GM10266 (cell line): ENCODE measurements at regions not wholly inside any gene's neighbourhood (a gene's known extent, or its start where the extent isn't known, plus 50 kb on each side); places are given as distances from the start of the nearest gene placed in this dataset.

Experiments
- DNase-seq: peaks from one replicate; pipeline ENCODE4 v3.0.0; 2012; ENCODE audit errors: extremely low spot score
- TF ChIP-seq, protein P1 (sequence below): IDR thresholded peaks from 2 replicates; pipeline ENCODE4 v1.5.1; 2012; ENCODE audit warnings: mild to moderate bottlenecking, low read depth; ENCODE audit not compliant: control insufficient read depth, insufficient read depth; ENCODE audit errors: missing control alignments

DNA sequence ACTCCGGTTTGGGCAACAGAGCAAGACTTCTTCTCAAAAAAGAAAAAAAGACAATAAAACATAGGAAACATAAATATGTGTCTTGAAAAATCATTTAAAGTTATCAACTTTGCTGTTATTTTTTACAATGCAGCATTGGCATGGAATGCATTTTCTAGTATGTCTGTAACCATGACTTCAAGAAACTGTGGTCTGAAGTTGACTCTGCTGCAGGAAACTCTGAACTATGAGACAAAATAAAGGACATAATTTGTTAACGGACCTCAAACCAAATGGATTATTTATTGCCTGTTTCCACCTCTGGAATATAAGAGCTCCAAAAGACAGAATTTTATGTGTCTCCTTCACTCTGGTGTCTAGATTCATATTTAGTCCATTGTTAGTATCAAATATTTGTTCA is 79.1 kb downstream of the TRIB2 start:
- TF ChIP-seq, protein P1, sequence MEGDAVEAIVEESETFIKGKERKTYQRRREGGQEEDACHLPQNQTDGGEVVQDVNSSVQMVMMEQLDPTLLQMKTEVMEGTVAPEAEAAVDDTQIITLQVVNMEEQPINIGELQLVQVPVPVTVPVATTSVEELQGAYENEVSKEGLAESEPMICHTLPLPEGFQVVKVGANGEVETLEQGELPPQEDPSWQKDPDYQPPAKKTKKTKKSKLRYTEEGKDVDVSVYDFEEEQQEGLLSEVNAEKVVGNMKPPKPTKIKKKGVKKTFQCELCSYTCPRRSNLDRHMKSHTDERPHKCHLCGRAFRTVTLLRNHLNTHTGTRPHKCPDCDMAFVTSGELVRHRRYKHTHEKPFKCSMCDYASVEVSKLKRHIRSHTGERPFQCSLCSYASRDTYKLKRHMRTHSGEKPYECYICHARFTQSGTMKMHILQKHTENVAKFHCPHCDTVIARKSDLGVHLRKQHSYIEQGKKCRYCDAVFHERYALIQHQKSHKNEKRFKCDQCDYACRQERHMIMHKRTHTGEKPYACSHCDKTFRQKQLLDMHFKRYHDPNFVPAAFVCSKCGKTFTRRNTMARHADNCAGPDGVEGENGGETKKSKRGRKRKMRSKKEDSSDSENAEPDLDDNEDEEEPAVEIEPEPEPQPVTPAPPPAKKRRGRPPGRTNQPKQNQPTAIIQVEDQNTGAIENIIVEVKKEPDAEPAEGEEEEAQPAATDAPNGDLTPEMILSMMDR = no peak
- DNase-seq = no peak

DNA sequence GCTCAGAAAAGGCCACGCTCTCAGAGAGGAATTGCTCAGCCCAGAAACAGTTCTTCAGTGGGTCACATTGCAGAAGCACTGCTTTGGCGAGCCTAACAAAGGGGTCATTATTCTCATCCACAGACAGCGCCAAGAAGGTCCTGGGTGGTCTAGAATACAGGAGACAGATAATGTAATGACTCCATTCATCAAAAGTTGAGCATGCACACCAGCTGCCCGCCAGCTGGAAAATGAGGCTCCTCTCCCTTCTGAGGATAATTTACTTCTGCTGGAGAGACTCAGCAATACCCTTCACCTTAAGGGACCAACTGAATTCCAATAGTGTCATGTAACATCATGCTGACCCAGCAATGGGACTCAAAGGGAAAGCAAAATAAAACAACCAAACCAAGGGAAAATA is 79.9 kb downstream of the TRIB2 start:
- TF ChIP-seq, protein P1 = no peak
- DNase-seq = no peak

DNA sequence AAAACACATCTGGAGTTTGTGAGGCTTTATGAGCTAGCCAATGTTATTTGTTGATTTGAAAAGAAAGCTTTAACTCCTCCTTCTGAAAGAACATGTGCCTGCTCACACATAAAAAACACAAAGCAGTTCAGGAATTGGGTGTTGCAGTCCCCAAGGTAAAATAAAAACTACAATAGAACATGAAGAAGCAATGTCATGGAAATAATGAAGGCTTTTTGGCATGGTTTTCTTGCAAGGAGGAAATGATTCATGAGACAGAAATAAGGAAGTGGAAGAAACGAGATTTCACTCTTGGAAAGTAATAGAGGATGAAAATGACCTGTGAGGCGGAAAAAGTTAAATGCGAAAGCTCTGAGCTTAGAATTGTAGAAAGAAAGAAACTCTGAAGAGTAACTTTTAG is 81.1 kb downstream of the TRIB2 start:
- TF ChIP-seq, protein P1 = no peak

DNA sequence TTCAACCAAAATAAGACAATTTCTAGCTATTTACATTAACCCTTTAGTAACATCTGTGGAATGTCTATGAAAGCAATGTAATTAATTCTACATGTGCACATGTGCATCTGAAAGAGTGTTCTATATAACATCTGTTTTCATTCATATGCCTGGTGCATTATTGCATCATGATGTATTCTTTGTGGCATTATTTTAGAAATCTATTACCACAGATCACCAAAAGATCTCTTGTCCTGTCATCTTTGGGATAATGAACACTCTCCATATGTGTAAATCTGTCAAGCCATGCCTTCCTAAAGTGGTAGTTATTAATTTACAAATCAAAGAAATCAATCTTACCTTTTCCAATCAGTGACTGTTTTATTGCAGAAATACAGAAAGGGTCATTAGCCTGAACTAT is 86.9 kb downstream of the TRIB2 start:
- no peak for DNase-seq
- TF ChIP-seq, protein P1 = no peak

More for the DNA sequence above, 81.1 kb downstream of the TRIB2 start:
- no peak for DNase-seq

DNA sequence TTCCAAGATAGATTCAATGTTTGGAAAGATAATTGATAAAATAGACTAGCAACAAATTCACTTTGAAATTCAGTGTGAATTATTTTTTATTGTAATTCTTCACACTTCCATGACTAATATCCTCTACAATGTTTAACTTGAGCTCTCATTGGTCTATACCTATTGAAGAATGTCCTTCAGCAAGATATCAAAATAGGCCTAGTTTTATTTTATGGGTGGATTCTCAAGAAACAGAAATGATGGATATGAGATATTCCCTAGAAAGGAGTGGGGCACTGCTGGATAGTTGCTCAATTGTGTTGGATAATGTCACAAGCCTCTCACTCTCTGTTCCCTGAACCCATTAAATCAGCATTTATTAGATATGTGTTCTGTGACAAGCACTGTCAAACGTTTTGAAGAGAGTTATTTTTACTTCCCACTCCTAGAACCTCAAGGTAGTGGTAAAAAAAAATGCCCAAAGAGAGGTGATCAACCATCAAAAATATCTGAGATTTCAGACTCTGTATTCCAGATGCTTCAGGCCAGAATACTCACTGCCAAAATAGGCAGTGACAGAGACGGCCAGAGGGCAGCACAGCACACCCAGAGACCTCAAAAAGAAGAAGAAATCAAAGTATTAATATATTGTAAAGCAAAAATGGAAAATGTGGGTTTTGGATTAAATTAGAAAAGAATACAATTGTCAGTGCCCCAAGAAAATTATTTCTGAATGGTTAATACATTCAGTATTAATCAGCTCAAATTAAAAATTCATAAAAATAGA is 87.5 kb downstream of the TRIB2 start:
- DNase-seq = no peak
- TF ChIP-seq, protein P1 = no peak

DNA sequence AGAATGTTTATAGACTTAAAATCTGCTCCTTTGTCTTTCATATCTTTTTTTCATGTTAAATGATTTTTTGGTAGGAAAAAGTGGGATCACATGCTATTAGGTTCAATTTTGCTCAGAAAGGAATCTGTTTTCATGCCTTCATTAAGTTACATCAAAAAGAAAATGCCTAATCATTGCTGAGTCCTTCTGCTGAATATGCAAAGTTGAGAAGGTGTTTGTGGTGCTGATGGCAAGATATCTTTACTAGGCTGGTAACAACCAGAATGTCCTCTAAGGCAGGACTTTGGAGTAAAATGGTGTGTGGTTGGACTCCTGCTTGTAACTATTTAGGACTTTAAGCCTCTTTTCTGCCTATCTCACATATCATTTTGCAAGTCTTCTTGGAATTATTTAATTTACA is 88.3 kb downstream of the TRIB2 start:
- no peak for DNase-seq
- TF ChIP-seq, protein P1 = no peak

DNA sequence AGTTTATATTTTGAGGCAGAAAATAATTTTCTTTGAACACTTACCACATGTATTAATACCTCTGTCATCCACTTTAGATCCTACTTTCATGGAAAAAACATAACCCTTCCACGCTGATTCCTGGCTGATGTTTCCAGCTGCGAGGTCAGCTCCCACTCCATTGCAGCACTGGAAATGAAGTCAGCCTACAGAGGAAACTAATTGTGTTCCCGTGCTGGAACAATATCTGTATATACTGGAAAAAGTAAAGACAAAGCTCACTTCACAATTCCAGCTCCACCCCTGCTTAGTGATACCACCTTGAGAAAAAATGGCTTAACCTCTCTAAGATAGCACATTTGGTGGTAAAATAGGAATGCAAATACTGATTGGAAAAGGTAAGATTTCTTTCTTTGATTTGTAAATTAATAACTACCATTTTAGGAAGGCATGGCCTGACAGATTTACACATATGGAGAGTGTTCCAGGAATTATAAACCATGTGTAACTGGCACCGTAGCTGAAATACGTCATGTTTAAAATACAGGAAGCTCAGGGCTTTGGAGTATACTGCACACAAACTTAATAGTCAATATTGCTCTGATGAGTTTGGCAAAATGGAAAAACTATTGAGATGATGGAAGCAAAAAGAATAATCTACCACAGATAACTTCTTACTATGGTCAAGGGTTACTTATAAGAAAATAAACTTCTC is 90.0 kb downstream of the TRIB2 start:
- DNase-seq = no peak
- TF ChIP-seq, protein P1 = no peak
